HFFc6 (cell line): ENCODE measurements at regions not wholly inside any gene's neighbourhood (a gene's known extent, or its start where the extent isn't known, plus 50 kb on each side); places are given as distances from the start of the nearest gene placed in this dataset.

Experiments
- DNase-seq: peaks from one replicate; pipeline ENCODE4 v3.0.0-alpha.2; 2018
- H3K27ac Mint-ChIP-seq: 2 replicates; pipeline ENCODE4 v1.8.0; 2020; ENCODE audit warnings: mild to moderate bottlenecking, mixed read lengths
- H3K27me3 Mint-ChIP-seq: 2 replicates; pipeline ENCODE4 v1.8.0; 2021; ENCODE audit warnings: mild to moderate bottlenecking, moderate library complexity, mixed read lengths; ENCODE audit not compliant: insufficient read depth
- H3K36me3 Mint-ChIP-seq: 2 replicates; pipeline ENCODE4 v1.8.0; 2021; ENCODE audit warnings: low read depth, mixed read lengths
- H3K4me1 Mint-ChIP-seq: 2 replicates; pipeline ENCODE4 v1.8.0; 2020; ENCODE audit warnings: low read depth, mixed read lengths
- H3K4me3 Mint-ChIP-seq: 2 replicates; pipeline ENCODE4 v1.8.0; 2020; ENCODE audit warnings: mild to moderate bottlenecking, moderate library complexity, mixed read lengths
- H3K9me3 Mint-ChIP-seq: 2 replicates; pipeline ENCODE4 v1.8.0; 2020; ENCODE audit warnings: mild to moderate bottlenecking, mixed read lengths
- TF ChIP-seq, protein P1 (sequence below): fragments of 200-600 bp; sonication (generic); IDR thresholded peaks from 2 replicates; pipeline ENCODE4 v1.5.0; 2021; ENCODE audit warnings: antibody characterized with exemption, mild to moderate bottlenecking

DNA sequence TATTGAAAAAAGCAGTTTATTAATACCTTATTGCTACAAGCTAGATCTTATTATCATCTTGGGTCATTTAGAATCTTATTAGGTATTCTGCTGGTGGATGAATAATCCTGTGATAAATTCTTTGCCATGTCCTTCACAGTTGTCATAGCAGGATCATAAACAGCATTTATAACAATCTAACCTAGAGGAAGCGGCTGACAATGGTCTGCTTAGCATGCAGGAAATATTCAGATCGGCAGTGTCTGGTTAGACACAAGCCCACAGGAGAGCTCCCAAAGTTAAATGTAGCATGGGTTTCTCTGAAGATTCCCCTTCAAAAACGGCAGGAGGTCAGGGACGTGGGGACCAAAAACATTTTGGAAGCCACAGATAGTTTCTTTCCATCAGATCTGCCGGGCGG is 179.3 kb downstream of the FOXB1 start:
- no peak for DNase-seq
- Mint-ChIP-seq H3K4me3 (no peak overlapping the region), H3K27me3 (peaks cover 3% of the 10 kb centered on the region), H3K27ac (no peak overlapping the region), H3K9me3 (no peaks in the 10 kb centered on the region), H3K4me1 (peaks cover 5% of the 10 kb centered on the region; the same call in 1 of the 2 replicates), H3K36me3 (no peaks in the 10 kb centered on the region)
- TF ChIP-seq, protein P1, sequence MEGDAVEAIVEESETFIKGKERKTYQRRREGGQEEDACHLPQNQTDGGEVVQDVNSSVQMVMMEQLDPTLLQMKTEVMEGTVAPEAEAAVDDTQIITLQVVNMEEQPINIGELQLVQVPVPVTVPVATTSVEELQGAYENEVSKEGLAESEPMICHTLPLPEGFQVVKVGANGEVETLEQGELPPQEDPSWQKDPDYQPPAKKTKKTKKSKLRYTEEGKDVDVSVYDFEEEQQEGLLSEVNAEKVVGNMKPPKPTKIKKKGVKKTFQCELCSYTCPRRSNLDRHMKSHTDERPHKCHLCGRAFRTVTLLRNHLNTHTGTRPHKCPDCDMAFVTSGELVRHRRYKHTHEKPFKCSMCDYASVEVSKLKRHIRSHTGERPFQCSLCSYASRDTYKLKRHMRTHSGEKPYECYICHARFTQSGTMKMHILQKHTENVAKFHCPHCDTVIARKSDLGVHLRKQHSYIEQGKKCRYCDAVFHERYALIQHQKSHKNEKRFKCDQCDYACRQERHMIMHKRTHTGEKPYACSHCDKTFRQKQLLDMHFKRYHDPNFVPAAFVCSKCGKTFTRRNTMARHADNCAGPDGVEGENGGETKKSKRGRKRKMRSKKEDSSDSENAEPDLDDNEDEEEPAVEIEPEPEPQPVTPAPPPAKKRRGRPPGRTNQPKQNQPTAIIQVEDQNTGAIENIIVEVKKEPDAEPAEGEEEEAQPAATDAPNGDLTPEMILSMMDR: no peak

DNA sequence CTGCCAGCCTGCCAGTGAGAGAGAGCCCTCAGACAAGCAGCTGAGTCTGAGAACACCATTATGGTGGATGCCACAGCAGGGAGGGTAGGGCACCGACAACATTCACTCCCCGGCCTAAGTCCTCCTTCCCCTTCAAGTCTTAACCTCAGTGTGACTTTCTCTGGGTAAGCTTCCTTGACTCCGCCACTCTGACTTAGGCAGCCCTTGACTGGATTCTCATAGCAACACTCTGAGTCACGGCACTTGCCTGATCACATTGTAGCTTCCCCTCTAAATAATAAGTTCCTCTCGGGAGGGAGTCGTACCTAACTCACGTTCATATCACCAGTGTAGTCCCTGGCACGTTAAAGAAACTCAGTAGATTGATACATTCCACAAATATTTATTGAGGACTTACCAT is 180.5 kb downstream of the FOXB1 start:
- H3K27ac Mint-ChIP-seq: no peak overlapping the region
- H3K27me3 Mint-ChIP-seq: peaks cover 3% of the 10 kb centered on the region
- TF ChIP-seq, protein P1: no peak
- H3K9me3 Mint-ChIP-seq: no peaks in the 10 kb centered on the region
- peaks cover 5% of the 10 kb centered on the region; the same call in 1 of the 2 replicates for H3K4me1 Mint-ChIP-seq
- no peaks in the 10 kb centered on the region for H3K36me3 Mint-ChIP-seq
- no peak overlapping the region for H3K4me3 Mint-ChIP-seq
- DNase-seq: no peak

DNA sequence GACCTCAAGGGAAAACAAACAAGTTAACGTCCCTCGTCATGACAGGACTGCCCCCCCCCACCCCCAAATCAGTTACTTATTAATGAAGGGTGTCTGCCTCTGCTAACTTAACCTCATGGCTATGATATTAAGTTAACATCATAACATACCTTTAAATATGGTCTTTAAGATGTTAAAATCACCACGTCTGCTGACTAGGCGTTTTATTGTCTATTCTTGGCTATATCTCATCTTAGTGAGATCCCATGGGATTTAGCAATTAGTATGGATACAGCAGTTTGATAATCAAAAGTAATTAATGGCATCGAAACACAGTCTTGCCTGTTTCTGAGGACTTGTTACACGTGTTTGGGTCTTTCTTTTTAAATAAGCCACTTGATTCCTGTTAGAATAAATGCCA is 186.9 kb downstream of the FOXB1 start:
- DNase-seq: no peak
- Mint-ChIP-seq H3K4me1 (no peaks in the 10 kb centered on the region), H3K4me3 (no peak overlapping the region), H3K27me3 (no peaks in the 10 kb centered on the region; the same call in 1 of the 2 replicates), H3K9me3 (no peaks in the 10 kb centered on the region), H3K27ac (no peak overlapping the region), H3K36me3 (no peaks in the 10 kb centered on the region)
- TF ChIP-seq, protein P1: no peak

DNA sequence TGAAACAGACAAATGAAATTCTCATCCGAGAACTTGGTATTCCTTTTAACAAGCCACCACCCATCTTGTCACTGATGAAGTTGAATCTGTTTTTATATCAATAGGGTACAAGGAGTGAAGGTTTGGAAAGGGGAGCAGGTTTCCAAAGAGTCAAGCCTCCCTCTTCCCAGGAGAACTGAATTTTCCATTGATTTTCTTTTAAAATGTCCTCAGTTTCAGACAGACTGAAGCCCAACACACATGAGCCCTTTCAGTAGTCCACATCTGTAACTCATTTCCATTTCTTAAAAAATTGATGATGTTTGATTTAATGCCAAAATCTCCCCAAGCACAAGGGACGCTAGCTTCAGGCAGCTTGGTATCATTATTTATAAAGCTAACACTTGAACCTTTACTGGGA is 187.7 kb downstream of the FOXB1 start:
- Mint-ChIP-seq H3K27me3 (peaks cover 4% of the 10 kb centered on the region), H3K36me3 (no peaks in the 10 kb centered on the region), H3K4me3 (no peak overlapping the region), H3K9me3 (no peaks in the 10 kb centered on the region), H3K27ac (no peak overlapping the region), H3K4me1 (no peaks in the 10 kb centered on the region)
- TF ChIP-seq, protein P1: no peak
- no peak for DNase-seq

DNA sequence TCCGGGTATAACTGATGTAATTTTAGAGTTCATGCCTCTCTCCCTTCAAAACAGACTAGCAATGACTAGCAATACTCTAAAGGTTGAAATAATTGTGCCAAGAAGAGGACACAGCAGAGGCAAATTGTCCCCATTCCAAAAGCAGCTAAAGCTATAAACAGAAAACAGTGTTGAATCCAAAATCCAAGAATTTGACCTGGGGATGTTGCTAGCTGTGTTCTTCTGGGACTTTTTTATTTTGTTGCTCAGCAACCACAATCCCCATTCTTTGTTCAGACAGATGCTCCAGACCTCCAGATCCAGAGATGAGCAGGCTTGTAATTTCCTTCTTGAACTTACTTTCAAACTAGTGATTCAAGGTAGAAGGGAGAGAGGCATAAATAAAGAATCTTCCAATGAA is 191.5 kb downstream of the FOXB1 start:
- H3K4me3 Mint-ChIP-seq: no peak overlapping the region
- H3K27ac Mint-ChIP-seq: no peak overlapping the region
- H3K27me3 Mint-ChIP-seq: peaks cover 4% of the 10 kb centered on the region
- H3K36me3 Mint-ChIP-seq: no peaks in the 10 kb centered on the region
- H3K4me1 Mint-ChIP-seq: no peaks in the 10 kb centered on the region
- TF ChIP-seq, protein P1: no peak
- no peaks in the 10 kb centered on the region for H3K9me3 Mint-ChIP-seq
- no peak for DNase-seq
